Smooth muscle cell (in vitro differentiated cells): ENCODE measurements at regions not wholly inside any gene's neighbourhood (a gene's known extent, or its start where the extent isn't known, plus 50 kb on each side); places are given as distances from the start of the nearest gene placed in this dataset.

Experiments used
- DNase-seq: peaks from one replicate; lab custom pipeline; 2025; ENCODE audit not compliant: unreplicated experiment; lab: John Stamatoyannopoulos, UW
- H2AFZ ChIP-seq: fragments of 200-600 bp; sonication (generic); 2 replicates; pipeline ENCODE4 v1.6.0; 2016; ENCODE audit warnings: antibody characterized with exemption, low read depth, mild to moderate bottlenecking
- H3F3A ChIP-seq: fragments of 200-600 bp; sonication (generic); 2 replicates; pipeline ENCODE4 v1.6.0; 2017; ENCODE audit warnings: antibody characterized with exemption, low read depth
- H3K27ac ChIP-seq: fragments of 200-600 bp; sonication (generic); 2 replicates; pipeline ENCODE4 v1.5.1; 2016; ENCODE audit warnings: low read depth, mild to moderate bottlenecking
- H3K27me3 ChIP-seq: fragments of 200-600 bp; sonication (generic); 2 replicates; pipeline ENCODE4 v1.6.1; 2016; ENCODE audit warnings: low read depth, mild to moderate bottlenecking
- H3K36me3 ChIP-seq: fragments of 200-600 bp; sonication (generic); 2 replicates; pipeline ENCODE4 v1.5.1; 2016; ENCODE audit warnings: low read depth
- H3K4me1 ChIP-seq: fragments of 200-600 bp; sonication (generic); 2 replicates; pipeline ENCODE4 v1.5.1; 2016; ENCODE audit warnings: low read depth
- H3K4me2 ChIP-seq: fragments of 200-600 bp; sonication (generic); 2 replicates; pipeline ENCODE4 v1.6.0; 2016; ENCODE audit warnings: mild to moderate bottlenecking
- H3K4me3 ChIP-seq: fragments of 200-600 bp; sonication (generic); 2 replicates; pipeline ENCODE4 v1.5.1; 2016; ENCODE audit warnings: mild to moderate bottlenecking
- H3K79me2 ChIP-seq: fragments of 200-600 bp; sonication (generic); 2 replicates; pipeline ENCODE4 v1.6.0; 2016; ENCODE audit warnings: low read depth, mild to moderate bottlenecking
- H3K9ac ChIP-seq: fragments of 200-600 bp; sonication (generic); 2 replicates; pipeline ENCODE4 v1.6.0; 2016; ENCODE audit warnings: low read depth
- H3K9me3 ChIP-seq: fragments of 200-600 bp; sonication (generic); replicated peaks from 2 replicates; pipeline ENCODE4 v1.5.1; 2016; ENCODE audit warnings: low read depth
- H4K20me1 ChIP-seq: fragments of 200-600 bp; sonication (generic); 2 replicates; pipeline ENCODE4 v1.6.0; 2016; ENCODE audit warnings: low read depth
- WGBS: methylation state at CpG from one replicate; pipeline ENCODE4 v1.1.7; 2016; ENCODE audit warnings: low lambda C conversion rate; 5-methylcytosine and 5-hydroxymethylcytosine counted together
- TF ChIP-seq, protein P1 (sequence below): fragments of 200-600 bp; sonication (generic); IDR thresholded peaks from 2 replicates; pipeline ENCODE4 v1.5.1; 2017; ENCODE audit warnings: borderline replicate concordance, mild to moderate bottlenecking, antibody characterized with exemption; ENCODE audit not compliant: insufficient read depth, poor library complexity, severe bottlenecking

DNA sequence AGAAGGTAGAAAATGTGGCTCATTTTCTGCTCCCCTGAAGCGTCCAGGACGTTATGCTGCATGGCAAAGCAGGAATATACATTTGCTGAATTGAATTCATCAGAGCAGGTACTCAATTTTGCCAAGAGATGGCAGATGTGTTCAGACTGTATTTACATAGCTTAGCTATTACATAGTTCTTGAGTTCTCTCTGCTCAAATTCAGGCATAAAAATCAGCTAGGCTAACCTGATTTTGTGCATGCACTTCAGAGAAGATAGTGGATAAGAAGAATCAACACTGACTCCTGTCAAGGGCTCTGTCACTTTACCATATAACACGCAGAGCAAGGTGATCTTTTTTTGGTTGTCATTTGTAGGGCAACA lies 209.2 kb upstream of the FAM3C start:
- Histone ChIP-seq H3F3A (no peaks in the 10 kb centered on the region), H3K27me3 (no peaks in the 10 kb centered on the region), H3K9ac (no peak overlapping the region), H3K4me3 (no peak overlapping the region), H3K4me1 (no peaks in the 10 kb centered on the region), H4K20me1 (no peaks in the 10 kb centered on the region), H3K27ac (no peak overlapping the region), H3K4me2 (no peak overlapping the region), H3K79me2 (no peaks in the 10 kb centered on the region), H2AFZ (no peak overlapping the region), H3K36me3 (no peaks in the 10 kb centered on the region), H3K9me3 (no peaks in the 10 kb centered on the region)
- no peak for DNase-seq
- TF ChIP-seq, protein P1, sequence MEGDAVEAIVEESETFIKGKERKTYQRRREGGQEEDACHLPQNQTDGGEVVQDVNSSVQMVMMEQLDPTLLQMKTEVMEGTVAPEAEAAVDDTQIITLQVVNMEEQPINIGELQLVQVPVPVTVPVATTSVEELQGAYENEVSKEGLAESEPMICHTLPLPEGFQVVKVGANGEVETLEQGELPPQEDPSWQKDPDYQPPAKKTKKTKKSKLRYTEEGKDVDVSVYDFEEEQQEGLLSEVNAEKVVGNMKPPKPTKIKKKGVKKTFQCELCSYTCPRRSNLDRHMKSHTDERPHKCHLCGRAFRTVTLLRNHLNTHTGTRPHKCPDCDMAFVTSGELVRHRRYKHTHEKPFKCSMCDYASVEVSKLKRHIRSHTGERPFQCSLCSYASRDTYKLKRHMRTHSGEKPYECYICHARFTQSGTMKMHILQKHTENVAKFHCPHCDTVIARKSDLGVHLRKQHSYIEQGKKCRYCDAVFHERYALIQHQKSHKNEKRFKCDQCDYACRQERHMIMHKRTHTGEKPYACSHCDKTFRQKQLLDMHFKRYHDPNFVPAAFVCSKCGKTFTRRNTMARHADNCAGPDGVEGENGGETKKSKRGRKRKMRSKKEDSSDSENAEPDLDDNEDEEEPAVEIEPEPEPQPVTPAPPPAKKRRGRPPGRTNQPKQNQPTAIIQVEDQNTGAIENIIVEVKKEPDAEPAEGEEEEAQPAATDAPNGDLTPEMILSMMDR, result no peak
- WGBS, result 90% methylated on average over 3 of the region's 3 CpGs

- no peak overlapping the region for H3K4me3 ChIP-seq
- H3K4me1 ChIP-seq, result no peaks in the 10 kb centered on the region
- no peak overlapping the region for H3K4me2 ChIP-seq
- no peaks in the 10 kb centered on the region for H4K20me1 ChIP-seq
- no peaks in the 10 kb centered on the region for H3F3A ChIP-seq
- no peak overlapping the region for H2AFZ ChIP-seq
- TF ChIP-seq, protein P1, result no peak
- no peak overlapping the region for H3K27ac ChIP-seq
- DNase-seq, result no peak
- H3K9me3 ChIP-seq, result no peaks in the 10 kb centered on the region
- no peaks in the 10 kb centered on the region for H3K27me3 ChIP-seq
- H3K36me3 ChIP-seq, result no peaks in the 10 kb centered on the region
- WGBS, result 38% methylated on average over 2 of the region's 2 CpGs
- no peak overlapping the region for H3K9ac ChIP-seq
- no peaks in the 10 kb centered on the region for H3K79me2 ChIP-seq
Observed at GRCh38 chr7:121604627-121605316, 208.7 kb upstream of the FAM3C start.

- Histone ChIP-seq H3K27me3 (no peaks in the 10 kb centered on the region), H3K9me3 (no peaks in the 10 kb centered on the region), H3K4me2 (no peak overlapping the region), H3K4me3 (no peak overlapping the region), H2AFZ (no peak overlapping the region), H3K27ac (no peak overlapping the region), H4K20me1 (no peaks in the 10 kb centered on the region), H3K79me2 (no peaks in the 10 kb centered on the region), H3K9ac (no peak overlapping the region), H3K4me1 (no peaks in the 10 kb centered on the region), H3K36me3 (no peaks in the 10 kb centered on the region), H3F3A (no peaks in the 10 kb centered on the region)
- WGBS, result 76% methylated on average over 2 of the region's 2 CpGs
- TF ChIP-seq, protein P1, result no peak
- no peak for DNase-seq
Observed at GRCh38 chr7:121603886-121604285, 207.8 kb upstream of the FAM3C start.

GRCh38 chr7:121599887-121600286 lies 203.8 kb upstream of the FAM3C start:
- 100% methylated on average over 1 of the region's 1 CpG for WGBS
- TF ChIP-seq, protein P1, result no peak
- H3K9me3 ChIP-seq, result no peaks in the 10 kb centered on the region
- no peaks in the 10 kb centered on the region for H3F3A ChIP-seq
- no peak for DNase-seq
- H3K36me3 ChIP-seq, result no peaks in the 10 kb centered on the region
- no peak overlapping the region for H3K4me3 ChIP-seq
- H3K27ac ChIP-seq, result no peak overlapping the region
- no peaks in the 10 kb centered on the region for H3K79me2 ChIP-seq
- H3K4me2 ChIP-seq, result no peak overlapping the region
- no peaks in the 10 kb centered on the region for H3K4me1 ChIP-seq
- H3K9ac ChIP-seq, result no peak overlapping the region
- H3K27me3 ChIP-seq, result no peaks in the 10 kb centered on the region
- no peak overlapping the region for H2AFZ ChIP-seq
- H4K20me1 ChIP-seq, result no peaks in the 10 kb centered on the region
